CD4-positive, alpha-beta memory T cell (primary cell): ENCODE measurements at regions not wholly inside any gene's neighbourhood (a gene's known extent, or its start where the extent isn't known, plus 50 kb on each side); places are given as distances from the start of the nearest gene placed in this dataset.

Experiments
- CTCF ChIA-PET: fragments of 350-600 bp; sonication (Branson Sonifier 250); formaldehyde crosslinking; loops from one replicate; lab custom pipeline; 2021; ENCODE audit warnings: inconsistent platforms; ENCODE audit not compliant: partially characterized antibody; lab: Charles Lee
- POLR2A ChIA-PET: fragments of 350-600 bp; sonication (Branson Sonifier 250); formaldehyde crosslinking; loops from one replicate; lab custom pipeline; 2021; ENCODE audit not compliant: partially characterized antibody; lab: Charles Lee
- DNase-seq, 5 donors: peaks; one replicate each; pipeline versions ENCODE4 v3.0.0 to v3.0.0-alpha.2; 2020 to 2022; ENCODE audit warnings: mixed read lengths in 1 of 5
- H3K27ac ChIP-seq: one replicate; pipeline ENCODE4 v1.7.0; 2013; ENCODE audit warnings: low read depth, low read length
- H3K27me3 ChIP-seq: 2 replicates; pipeline ENCODE4 v1.7.0; 2013; ENCODE audit warnings: mild to moderate bottlenecking, low read length, moderate library complexity; ENCODE audit not compliant: insufficient read depth
- H3K36me3 ChIP-seq: 2 replicates; pipeline ENCODE4 v1.7.0; 2013; ENCODE audit warnings: mild to moderate bottlenecking, low read length, moderate library complexity; ENCODE audit not compliant: insufficient read depth
- H3K4me1 ChIP-seq: 2 replicates; pipeline ENCODE4 v1.7.0; 2013; ENCODE audit warnings: mild to moderate bottlenecking, low read length, moderate library complexity; ENCODE audit not compliant: insufficient read depth
- H3K4me3 ChIP-seq, 2 donors: one replicate each; pipeline ENCODE4 v1.7.0; 2013; ENCODE audit warnings: low read length in 2 of 2, mild to moderate bottlenecking in 1 of 2
- H3K9me3 ChIP-seq, 2 donors: one replicate each; pipeline ENCODE4 v1.7.0; 2013; ENCODE audit warnings: low read length in 2 of 2, control low read depth in 1 of 2; ENCODE audit not compliant: control insufficient read depth in 1 of 2
- H3K27ac Mint-ChIP-seq, 7 donors: one replicate each; pipeline ENCODE4 v1.8.0; 2020 to 2021; ENCODE audit warnings: mixed read lengths in 7 of 7, mild to moderate bottlenecking in 6 of 7, inconsistent platforms in 3 of 7, moderate library complexity in 3 of 7
- H3K27me3 Mint-ChIP-seq, 2 donors: one replicate each; pipeline ENCODE4 v1.8.0; 2020 to 2021; ENCODE audit warnings: mixed read lengths in 2 of 2
- H3K36me3 Mint-ChIP-seq, 2 donors: one replicate each; pipeline ENCODE4 v1.8.0; 2020 to 2021; ENCODE audit warnings: mixed read lengths in 2 of 2, inconsistent platforms in 1 of 2, mild to moderate bottlenecking in 1 of 2
- H3K4me1 Mint-ChIP-seq, 4 donors: one replicate each; pipeline ENCODE4 v1.8.0; 2020 to 2021; ENCODE audit warnings: mixed read lengths in 4 of 4, mild to moderate bottlenecking in 1 of 4
- H3K4me3 Mint-ChIP-seq, 8 donors: one replicate each; pipeline ENCODE4 v1.8.0; 2020 to 2021; ENCODE audit warnings: mixed read lengths in 8 of 8, mild to moderate bottlenecking in 7 of 8, moderate library complexity in 6 of 8, inconsistent platforms in 3 of 8
- H3K9me3 Mint-ChIP-seq, 8 donors: one replicate each; pipeline ENCODE4 v1.8.0; 2020 to 2021; ENCODE audit warnings: mixed read lengths in 8 of 8, mild to moderate bottlenecking in 5 of 8, inconsistent platforms in 3 of 8, moderate library complexity in 1 of 8
- intact Hi-C: fragments of 100-400 bp; cut with micrococcal nuclease; formaldehyde crosslinking; loops from one replicate; pipeline ENCODE4 v1.15.1; 2023

- CTCF ChIA-PET = interaction anchor here (0.9 kb wide), 2 partner anchors 9 to 10 kb away, joined by 3 to 4 read pairs; no protein-coding TSS in a partner anchor
- H3K36me3 Mint-ChIP-seq = peaks cover 34 to 41% of the 10 kb centered on the region in 2 donors
These were observed 61.3 kb upstream of the UCN3 start for GRCh38 chr10:5303504-5303903.

DNA sequence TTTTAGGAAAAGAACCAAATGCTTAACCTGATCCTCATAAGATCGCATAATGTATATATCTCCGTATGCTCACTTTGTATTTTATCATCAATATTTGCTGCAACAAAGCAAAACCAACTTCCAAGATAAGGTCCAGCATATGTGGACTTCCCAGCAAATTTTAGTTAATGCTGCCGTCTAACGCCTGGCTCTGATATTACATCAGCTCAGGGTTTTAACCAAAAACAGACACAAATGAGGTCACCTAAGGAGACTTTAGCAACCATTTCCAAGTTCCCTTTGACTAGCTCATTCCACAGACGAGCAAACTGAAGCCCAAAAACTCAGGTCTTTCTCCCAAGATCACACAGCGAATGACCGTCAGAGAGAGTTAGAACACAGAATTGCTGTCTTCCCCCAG, 59.4 kb upstream of the UCN3 start:
- peaks cover 24 to 42% of the 10 kb centered on the region in 2 donors for H3K36me3 Mint-ChIP-seq
- ChIA-PET POLR2A (no interaction called here), CTCF (interaction anchor here (1.5 kb wide), 1 partner anchor 12 kb away, joined by 4 read pairs; no protein-coding TSS in a partner anchor)
- Histone ChIP-seq H3K27ac (no peak overlapping the region), H3K4me3 (no peak overlapping the region), H3K9me3 (no peaks in the 10 kb centered on the region), H3K4me1 (no peaks in the 10 kb centered on the region), H3K27me3 (no peaks in the 10 kb centered on the region), H3K36me3 (no peaks in the 10 kb centered on the region)
- H3K4me1 Mint-ChIP-seq = peaks cover 0 to 14% (median 2%) of the 10 kb centered on the region in 4 donors
- peaks cover 0 to 5% of the 10 kb centered on the region in 2 donors for H3K27me3 Mint-ChIP-seq
- peaks cover 0 to 17% (median 10%) of the 10 kb centered on the region in 8 donors for H3K9me3 Mint-ChIP-seq
- intact Hi-C loops = no loop called here
- no peak overlapping the region for H3K4me3 Mint-ChIP-seq
- H3K27ac Mint-ChIP-seq = no peak overlapping the region
- DNase-seq = no peak

More at GRCh38 chr10:5303504-5303903, 61.3 kb upstream of the UCN3 start:
- H3K4me3 ChIP-seq = no peak overlapping the region
- H3K27me3 Mint-ChIP-seq = peaks cover 0 to 5% of the 10 kb centered on the region in 2 donors
- peaks cover 3% of the 10 kb centered on the region for H3K4me1 ChIP-seq
- H3K36me3 ChIP-seq = no peaks in the 10 kb centered on the region
- DNase-seq = no peak
- H3K9me3 ChIP-seq = no peaks in the 10 kb centered on the region
- H3K9me3 Mint-ChIP-seq = peaks cover 0 to 17% (median 10%) of the 10 kb centered on the region in 8 donors
- no peak overlapping the region for H3K27ac Mint-ChIP-seq
- intact Hi-C loops = no loop called here
- H3K4me1 Mint-ChIP-seq = peaks cover 2 to 21% (median 10%) of the 10 kb centered on the region in 4 donors
- H3K27ac ChIP-seq = no peak overlapping the region
- no peak overlapping the region for H3K4me3 Mint-ChIP-seq
- no peaks in the 10 kb centered on the region for H3K27me3 ChIP-seq
- POLR2A ChIA-PET = interaction anchor here (1.4 to 2.8 kb wide), 2 partner anchors 12 to 16 kb away, joined by 4 to 17 read pairs; no protein-coding TSS in a partner anchor

- intact Hi-C loops = no loop called here
- Histone ChIP-seq H3K4me3 (no peak overlapping the region), H3K9me3 (no peaks in the 10 kb centered on the region), H3K4me1 (peaks cover 15% of the 10 kb centered on the region), H3K36me3 (no peaks in the 10 kb centered on the region), H3K27me3 (no peaks in the 10 kb centered on the region), H3K27ac (no peak overlapping the region)
- ChIA-PET CTCF (no interaction called here), POLR2A (no interaction called here)
- H3K4me3 Mint-ChIP-seq = no peak overlapping the region
- H3K27ac Mint-ChIP-seq = no peak overlapping the region
- H3K9me3 Mint-ChIP-seq = peaks cover 0 to 4% (median under 1%) of the 10 kb centered on the region in 8 donors
- no peak for DNase-seq
- peaks cover 0 to 2% of the 10 kb centered on the region in 2 donors for H3K27me3 Mint-ChIP-seq
- H3K36me3 Mint-ChIP-seq = peaks cover 0 to 14% of the 10 kb centered on the region in 2 donors
- H3K4me1 Mint-ChIP-seq = peaks cover 9 to 35% (median 21%) of the 10 kb centered on the region in 4 donors
These were observed 53.9 kb upstream of the UCN3 start for GRCh38 chr10:5310914-5311313.

DNA sequence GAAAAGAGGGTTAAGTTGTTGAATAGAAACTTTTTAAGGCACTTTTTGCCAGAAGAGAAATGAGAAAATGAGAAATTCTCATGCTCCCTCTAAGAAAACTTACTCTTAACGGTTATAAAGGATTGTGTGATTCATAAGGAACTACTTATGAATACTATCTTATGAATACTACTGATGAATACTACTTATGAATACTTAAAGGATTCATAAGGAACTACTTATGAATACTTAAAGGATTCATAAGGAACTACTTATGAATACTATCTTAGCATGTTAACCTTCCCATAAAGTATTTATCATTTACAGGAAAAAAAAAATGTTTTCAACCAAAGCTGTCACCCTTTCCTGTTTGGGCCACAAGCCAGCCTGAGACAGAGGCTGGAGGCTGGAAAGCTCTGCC, 53.1 kb upstream of the UCN3 start:
- no peaks in the 10 kb centered on the region for H3K9me3 ChIP-seq
- H3K36me3 Mint-ChIP-seq = peaks cover 0 to 7% of the 10 kb centered on the region in 2 donors
- CTCF ChIA-PET = interaction anchor here (0.9 kb wide), 1 partner anchor 21 kb away, joined by 3 read pairs; no protein-coding TSS in a partner anchor

DNA sequence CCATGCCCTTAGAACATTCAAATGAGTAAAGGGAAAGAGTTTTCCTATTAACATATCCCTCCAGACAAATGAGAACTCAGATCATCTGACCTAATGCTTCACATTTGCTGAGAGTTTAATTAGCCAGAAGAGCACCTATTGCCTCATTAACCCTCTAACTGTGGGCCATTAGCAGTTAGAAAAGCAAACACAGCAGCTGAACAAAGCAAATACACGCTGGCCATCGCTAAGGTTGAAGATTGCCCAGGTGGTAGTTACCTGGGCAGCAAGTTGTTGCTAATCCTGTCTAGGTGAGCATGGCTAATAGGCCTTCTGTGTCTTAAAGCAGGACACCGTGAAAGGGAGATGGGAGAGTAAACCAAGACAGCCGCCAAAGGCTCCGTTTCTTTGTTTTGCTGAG, 49.9 kb upstream of the UCN3 start:
- Mint-ChIP-seq H3K4me3 (peak overlapping the region in 2 of 8 donors; percentile 27 to 28), H3K9me3 (peaks cover 0 to 4% (median 0%) of the 10 kb centered on the region in 8 donors), H3K36me3 (no peaks in the 10 kb centered on the region), H3K27me3 (no peaks in the 10 kb centered on the region), H3K27ac (peak overlapping the region in 3 of 7 donors; percentile 19 to 67 (median 21)), H3K4me1 (peaks cover 25 to 73% (median 47%) of the 10 kb centered on the region in 4 donors)
- Histone ChIP-seq H3K27me3 (no peaks in the 10 kb centered on the region), H3K9me3 (no peaks in the 10 kb centered on the region), H3K4me1 (peaks cover 36% of the 10 kb centered on the region), H3K27ac (no peak overlapping the region), H3K4me3 (no peak overlapping the region), H3K36me3 (no peaks in the 10 kb centered on the region)
- ChIA-PET POLR2A (interaction anchor here (1.0 to 2.5 kb wide), 2 partner anchors 23 to 84 kb away, joined by 3 to 16 read pairs; no protein-coding TSS in a partner anchor), CTCF (no interaction called here)
- DNase-seq = no peak
- intact Hi-C loops = no loop called here

More for the DNA sequence above, 53.1 kb upstream of the UCN3 start:
- no peak overlapping the region for H3K27ac ChIP-seq
- POLR2A ChIA-PET = no interaction called here
- H3K4me3 ChIP-seq = no peak overlapping the region
- Mint-ChIP-seq H3K9me3 (peaks cover 0 to 4% (median 0%) of the 10 kb centered on the region in 8 donors), H3K27me3 (peaks cover 0 to 2% of the 10 kb centered on the region in 2 donors), H3K4me3 (no peak overlapping the region), H3K27ac (no peak overlapping the region), H3K4me1 (peaks cover 9 to 42% (median 27%) of the 10 kb centered on the region in 4 donors)
- intact Hi-C loops = no loop called here
- H3K36me3 ChIP-seq = no peaks in the 10 kb centered on the region
- H3K27me3 ChIP-seq = no peaks in the 10 kb centered on the region
- H3K4me1 ChIP-seq = peaks cover 16% of the 10 kb centered on the region
- no peak for DNase-seq
